ENCODE measurements at regions not wholly inside any gene's neighbourhood (a gene's known extent, or its start where the extent isn't known, plus 50 kb on each side); places are given as distances from the start of the nearest gene placed in this dataset.

DNA sequence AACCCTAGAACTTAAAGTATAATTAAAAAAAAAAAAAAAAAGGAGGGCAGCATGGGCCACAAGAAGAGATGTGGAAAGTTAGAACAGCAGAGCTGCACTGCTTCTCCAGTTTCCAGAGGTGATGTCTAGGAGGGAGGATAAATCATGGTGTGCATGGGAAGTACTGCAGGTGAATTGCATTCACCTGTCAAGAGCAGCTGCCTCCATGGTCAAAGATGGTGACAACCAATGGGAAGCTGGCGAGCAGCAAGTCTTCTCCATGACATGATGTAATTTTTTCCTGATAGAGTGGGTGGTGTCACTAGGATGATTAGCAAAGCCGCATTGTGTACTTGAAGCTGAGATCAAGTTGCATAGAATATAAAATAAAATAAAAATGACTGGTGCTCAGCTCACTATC lies 95.6 kb upstream of the HS3ST4 start:
- H3K4me1 ChIP-seq (ENCODE audit: insufficient read depth, low read length, severe bottlenecking): no peaks in the 10 kb centered on the region
- no peak overlapping the region for H3K4me3 ChIP-seq (ENCODE audit: low read depth, low read length, poor library complexity, severe bottlenecking)
- TF ChIP-seq, protein P1, sequence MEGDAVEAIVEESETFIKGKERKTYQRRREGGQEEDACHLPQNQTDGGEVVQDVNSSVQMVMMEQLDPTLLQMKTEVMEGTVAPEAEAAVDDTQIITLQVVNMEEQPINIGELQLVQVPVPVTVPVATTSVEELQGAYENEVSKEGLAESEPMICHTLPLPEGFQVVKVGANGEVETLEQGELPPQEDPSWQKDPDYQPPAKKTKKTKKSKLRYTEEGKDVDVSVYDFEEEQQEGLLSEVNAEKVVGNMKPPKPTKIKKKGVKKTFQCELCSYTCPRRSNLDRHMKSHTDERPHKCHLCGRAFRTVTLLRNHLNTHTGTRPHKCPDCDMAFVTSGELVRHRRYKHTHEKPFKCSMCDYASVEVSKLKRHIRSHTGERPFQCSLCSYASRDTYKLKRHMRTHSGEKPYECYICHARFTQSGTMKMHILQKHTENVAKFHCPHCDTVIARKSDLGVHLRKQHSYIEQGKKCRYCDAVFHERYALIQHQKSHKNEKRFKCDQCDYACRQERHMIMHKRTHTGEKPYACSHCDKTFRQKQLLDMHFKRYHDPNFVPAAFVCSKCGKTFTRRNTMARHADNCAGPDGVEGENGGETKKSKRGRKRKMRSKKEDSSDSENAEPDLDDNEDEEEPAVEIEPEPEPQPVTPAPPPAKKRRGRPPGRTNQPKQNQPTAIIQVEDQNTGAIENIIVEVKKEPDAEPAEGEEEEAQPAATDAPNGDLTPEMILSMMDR (IDR thresholded peaks at IDR 0.05; ENCODE audit: low read length): no peak
- no peak for TF ChIP-seq EZH2 (IDR thresholded peaks at IDR 0.05; ENCODE audit: borderline replicate concordance, low read length)
- H3K27me3 ChIP-seq (ENCODE audit: insufficient read depth, low read length): no peaks in the 10 kb centered on the region
- H3K27ac ChIP-seq (ENCODE audit: low read depth, low read length, poor library complexity, severe bottlenecking): no peak overlapping the region
- H3K9ac ChIP-seq (ENCODE audit: low read length): no peak overlapping the region
- no peak overlapping the region for H3K4me2 ChIP-seq (ENCODE audit: low read length)
- no peak overlapping the region for H2AFZ ChIP-seq (ENCODE audit: low read length)
- no peaks in the 10 kb centered on the region for H3K36me3 ChIP-seq (ENCODE audit: insufficient read depth, low read length)
- H3K9me2 ChIP-seq (ENCODE audit: low read depth, low read length): no peaks in the 10 kb centered on the region
- no peaks in the 10 kb centered on the region for H3F3A ChIP-seq (ENCODE audit: insufficient read depth, low read length)
- H3K9me3 ChIP-seq (ENCODE audit: low read length): no peaks in the 10 kb centered on the region
- H4K20me1 ChIP-seq (ENCODE audit: insufficient read depth, low read length): no peaks in the 10 kb centered on the region
- H3K79me2 ChIP-seq (ENCODE audit: insufficient read depth, low read length): no peaks in the 10 kb centered on the region

DNA sequence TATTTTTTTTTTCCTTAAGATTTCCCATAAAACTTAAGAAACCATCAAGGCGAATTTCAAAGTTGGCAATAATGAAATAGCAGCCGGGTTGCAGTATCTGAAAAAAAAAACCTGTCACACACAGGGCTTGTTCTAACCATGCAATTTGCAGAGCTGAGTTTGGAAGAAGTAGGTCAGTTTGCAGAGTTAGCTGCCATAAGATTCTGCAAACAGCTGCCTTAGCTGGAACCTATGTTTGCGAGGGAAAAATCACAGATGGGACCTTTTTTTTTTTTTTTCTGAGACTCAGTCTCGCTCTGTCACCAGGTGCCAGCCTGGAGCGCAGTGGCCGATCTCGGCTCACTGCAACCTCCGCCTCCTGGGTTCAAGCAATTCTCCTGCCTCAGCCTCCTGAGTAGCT lies 98.5 kb upstream of the HS3ST4 start:
- Histone ChIP-seq H3K79me2 (ENCODE audit: insufficient read depth, low read length) (no peaks in the 10 kb centered on the region), H4K20me1 (ENCODE audit: insufficient read depth, low read length) (no peaks in the 10 kb centered on the region), H3K9me2 (ENCODE audit: low read depth, low read length) (no peaks in the 10 kb centered on the region), H3F3A (ENCODE audit: insufficient read depth, low read length) (no peaks in the 10 kb centered on the region), H3K9ac (ENCODE audit: low read length) (no peak overlapping the region), H3K27me3 (ENCODE audit: insufficient read depth, low read length) (no peaks in the 10 kb centered on the region), H2AFZ (ENCODE audit: low read length) (no peak overlapping the region), H3K4me3 (ENCODE audit: low read depth, low read length, poor library complexity, severe bottlenecking) (no peak overlapping the region), H3K9me3 (ENCODE audit: low read length) (no peaks in the 10 kb centered on the region), H3K27ac (ENCODE audit: low read depth, low read length, poor library complexity, severe bottlenecking) (no peak overlapping the region), H3K36me3 (ENCODE audit: insufficient read depth, low read length) (no peaks in the 10 kb centered on the region), H3K4me1 (ENCODE audit: insufficient read depth, low read length, severe bottlenecking) (no peaks in the 10 kb centered on the region), H3K4me2 (ENCODE audit: low read length) (no peak overlapping the region)
- no peak for TF ChIP-seq EZH2 (IDR thresholded peaks at IDR 0.05; ENCODE audit: borderline replicate concordance, low read length)
- TF ChIP-seq, protein P1 (IDR thresholded peaks at IDR 0.05; ENCODE audit: low read length): no peak

DNA sequence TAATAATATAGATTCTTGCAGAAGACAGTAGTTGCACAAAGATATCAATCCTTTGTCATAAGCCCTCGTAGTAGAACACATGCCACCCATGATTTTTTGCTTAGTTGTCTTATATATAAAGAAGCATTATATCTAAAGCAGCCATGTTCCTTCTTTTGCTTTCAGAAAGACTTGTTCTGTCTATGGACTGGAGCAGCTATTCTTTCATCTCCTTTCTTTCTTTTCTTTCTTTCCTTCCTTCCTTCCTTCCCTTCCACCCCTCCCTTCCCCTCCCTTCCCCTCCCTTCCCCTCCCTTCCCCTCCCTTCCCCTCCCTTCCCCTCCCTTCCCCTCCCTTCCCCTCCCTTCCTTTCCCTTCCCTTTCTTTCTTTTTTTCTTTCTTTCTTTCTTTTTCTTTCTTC lies 104.0 kb upstream of the HS3ST4 start:
- H3K27ac ChIP-seq (ENCODE audit: low read depth, low read length, poor library complexity, severe bottlenecking): no peak overlapping the region
- H3K9me2 ChIP-seq (ENCODE audit: low read depth, low read length): no peaks in the 10 kb centered on the region
- H3K27me3 ChIP-seq (ENCODE audit: insufficient read depth, low read length): no peaks in the 10 kb centered on the region
- H3K9me3 ChIP-seq (ENCODE audit: low read length): no peaks in the 10 kb centered on the region
- H3K79me2 ChIP-seq (ENCODE audit: insufficient read depth, low read length): no peaks in the 10 kb centered on the region
- H3K4me2 ChIP-seq (ENCODE audit: low read length): no peak overlapping the region
- no peak overlapping the region for H3K4me3 ChIP-seq (ENCODE audit: low read depth, low read length, poor library complexity, severe bottlenecking)
- no peaks in the 10 kb centered on the region for H3F3A ChIP-seq (ENCODE audit: insufficient read depth, low read length)
- H3K9ac ChIP-seq (ENCODE audit: low read length): no peak overlapping the region
- H4K20me1 ChIP-seq (ENCODE audit: insufficient read depth, low read length): no peaks in the 10 kb centered on the region
- no peaks in the 10 kb centered on the region for H3K4me1 ChIP-seq (ENCODE audit: insufficient read depth, low read length, severe bottlenecking)
- H2AFZ ChIP-seq (ENCODE audit: low read length): no peak overlapping the region
- TF ChIP-seq, protein P1 (IDR thresholded peaks at IDR 0.05; ENCODE audit: low read length): no peak
- no peak for TF ChIP-seq EZH2 (IDR thresholded peaks at IDR 0.05; ENCODE audit: borderline replicate concordance, low read length)
- H3K36me3 ChIP-seq (ENCODE audit: insufficient read depth, low read length): no peaks in the 10 kb centered on the region
